ENCODE measurements at regions not wholly inside any gene's neighbourhood (a gene's known extent, or its start where the extent isn't known, plus 50 kb on each side); places are given as distances from the start of the nearest gene placed in this dataset.

DNA sequence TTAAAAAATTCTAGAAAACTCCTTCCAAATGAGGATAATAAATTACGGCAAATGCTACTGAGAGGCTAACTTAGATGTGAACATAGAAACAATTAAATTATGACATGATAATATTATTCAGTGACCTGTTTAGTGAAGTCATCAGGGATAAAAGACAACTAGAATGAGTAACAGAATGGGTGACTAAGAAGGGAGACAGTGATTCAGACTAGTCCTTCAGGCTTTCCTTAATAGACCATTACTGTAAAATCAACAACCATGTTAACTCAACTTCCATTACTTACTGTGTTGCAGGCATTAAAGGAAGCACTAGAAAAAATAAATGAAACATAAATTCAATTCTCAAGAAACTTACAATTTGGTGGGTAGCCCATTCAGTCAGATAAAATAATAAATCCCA is 543.9 kb upstream of the LRFN5 start:
- 81% methylated on average over 1 of the region's 1 CpG for WGBS
- Histone ChIP-seq H3K27ac (ENCODE audit: low read depth) (no peak overlapping the region), H3K36me3 (ENCODE audit: insufficient read depth) (no peaks in the 10 kb centered on the region), H3K4me1 (ENCODE audit: insufficient read depth) (no peaks in the 10 kb centered on the region), H3K4me3 (ENCODE audit: low read depth, low read length) (no peak overlapping the region)
- no peak for DNase-seq (ENCODE audit: extremely low spot score)

- H3K4me1 ChIP-seq (ENCODE audit: insufficient read depth): no peaks in the 10 kb centered on the region
- H3K4me3 ChIP-seq (ENCODE audit: low read depth, low read length): no peak overlapping the region
- H3K36me3 ChIP-seq (ENCODE audit: insufficient read depth): no peaks in the 10 kb centered on the region
- DNase-seq (ENCODE audit: extremely low spot score): no peak
- 86% methylated on average over 1 of the region's 1 CpG for WGBS
- H3K27ac ChIP-seq (ENCODE audit: low read depth): no peak overlapping the region
Observed at GRCh38 chr14:41055589-41055988, 551.1 kb upstream of the LRFN5 start.

DNA sequence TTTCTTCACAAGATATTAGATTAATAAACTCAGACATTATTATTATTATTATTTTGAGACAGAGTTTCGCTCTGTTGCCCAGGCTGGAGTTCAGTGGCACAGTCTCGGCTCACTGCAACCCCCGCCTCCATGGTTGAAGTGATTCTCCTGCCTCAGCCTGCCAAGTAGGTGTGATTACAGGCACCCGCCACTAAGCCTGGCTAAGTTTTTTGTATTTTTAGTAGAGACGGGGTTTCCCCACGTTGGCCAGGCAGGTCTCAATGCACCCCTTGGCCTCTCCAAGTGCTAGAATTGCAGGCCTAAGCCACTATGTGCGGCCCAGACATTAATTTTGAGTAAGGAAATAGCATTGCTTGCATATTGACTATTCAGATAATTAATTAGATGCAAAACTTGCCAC is 554.9 kb upstream of the LRFN5 start:
- H3K27ac ChIP-seq (ENCODE audit: low read depth): no peak overlapping the region
- WGBS: 78% methylated on average over 7 of the region's 7 CpGs
- DNase-seq (ENCODE audit: extremely low spot score): no peak
- H3K4me1 ChIP-seq (ENCODE audit: insufficient read depth): no peaks in the 10 kb centered on the region
- no peak overlapping the region for H3K4me3 ChIP-seq (ENCODE audit: low read depth, low read length)
- no peaks in the 10 kb centered on the region for H3K36me3 ChIP-seq (ENCODE audit: insufficient read depth)

GRCh38 chr14:41047763-41048162 is 558.9 kb upstream of the LRFN5 start:
- Histone ChIP-seq H3K4me3 (ENCODE audit: low read depth, low read length) (no peak overlapping the region), H3K4me1 (ENCODE audit: insufficient read depth) (no peaks in the 10 kb centered on the region), H3K27ac (ENCODE audit: low read depth) (no peak overlapping the region), H3K36me3 (ENCODE audit: insufficient read depth) (no peaks in the 10 kb centered on the region)
- 0% methylated on average over 1 of the region's 1 CpG for WGBS
- DNase-seq (ENCODE audit: extremely low spot score): no peak

DNA sequence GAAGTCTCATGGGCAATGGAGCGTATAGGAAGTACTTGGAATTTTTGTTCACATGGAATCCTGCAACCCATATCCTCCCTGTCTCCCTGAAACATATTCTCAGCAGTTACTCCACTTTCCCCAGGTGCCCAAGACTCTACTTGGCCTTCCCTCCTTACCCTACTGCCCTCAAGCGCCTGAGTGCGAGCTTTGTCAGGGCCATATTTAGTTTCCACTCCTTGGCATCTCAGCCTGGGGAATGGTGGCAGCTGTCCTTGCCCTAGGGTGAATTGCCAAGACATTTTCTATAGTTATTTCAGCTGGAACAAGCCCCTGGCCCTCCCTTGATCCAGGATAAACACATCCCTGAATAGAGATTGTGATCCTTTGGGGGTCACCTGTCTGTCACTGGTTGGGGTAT is 569.3 kb upstream of the LRFN5 start:
- Histone ChIP-seq H3K4me3 (ENCODE audit: low read depth, low read length) (no peak overlapping the region), H3K36me3 (ENCODE audit: insufficient read depth) (no peaks in the 10 kb centered on the region), H3K4me1 (ENCODE audit: insufficient read depth) (no peaks in the 10 kb centered on the region), H3K27ac (ENCODE audit: low read depth) (no peak overlapping the region)
- no peak for DNase-seq (ENCODE audit: extremely low spot score)
- WGBS: 58% methylated on average over 3 of the region's 3 CpGs

DNA sequence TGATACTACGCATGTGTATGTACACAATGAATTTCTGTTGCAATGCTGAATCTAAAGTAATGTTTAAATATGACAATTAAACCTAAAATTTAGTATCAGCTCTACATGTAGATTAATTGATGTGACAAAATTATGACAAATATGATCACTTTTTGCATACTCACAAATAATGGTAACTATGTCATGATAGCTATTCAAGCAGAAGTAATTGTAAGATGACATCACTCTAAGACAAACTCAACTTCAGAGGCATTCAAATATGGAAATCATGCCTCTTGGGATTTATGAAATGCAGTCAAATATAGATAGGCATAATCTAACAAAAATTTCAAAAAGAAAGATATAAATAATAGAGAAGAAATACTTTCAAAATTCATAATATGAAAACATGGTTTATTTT is 571.7 kb upstream of the LRFN5 start:
- DNase-seq (ENCODE audit: extremely low spot score): no peak
- Histone ChIP-seq H3K4me1 (ENCODE audit: insufficient read depth) (no peaks in the 10 kb centered on the region), H3K4me3 (ENCODE audit: low read depth, low read length) (no peak overlapping the region), H3K36me3 (ENCODE audit: insufficient read depth) (no peaks in the 10 kb centered on the region), H3K27ac (ENCODE audit: low read depth) (no peak overlapping the region)
- 91% methylated on average over 1 of the region's 1 CpG for WGBS

- 91% methylated on average over 2 of the region's 2 CpGs for WGBS
Observed at GRCh38 chr14:41022932-41023331, 583.7 kb upstream of the LRFN5 start.

GRCh38 chr14:41016213-41016612 is 590.5 kb upstream of the LRFN5 start:
- WGBS: 25% methylated on average over 4 of the region's 4 CpGs
- no peaks in the 10 kb centered on the region for H3K4me1 ChIP-seq (ENCODE audit: insufficient read depth)
- no peak overlapping the region for H3K27ac ChIP-seq (ENCODE audit: low read depth)
- no peak overlapping the region for H3K4me3 ChIP-seq (ENCODE audit: low read depth, low read length)
- DNase-seq (ENCODE audit: extremely low spot score): no peak
- H3K36me3 ChIP-seq (ENCODE audit: insufficient read depth): no peaks in the 10 kb centered on the region

More at GRCh38 chr14:41022932-41023331, 583.7 kb upstream of the LRFN5 start:
- DNase-seq (ENCODE audit: extremely low spot score): no peak
- H3K4me3 ChIP-seq (ENCODE audit: low read depth, low read length): no peak overlapping the region
- H3K36me3 ChIP-seq (ENCODE audit: insufficient read depth): no peaks in the 10 kb centered on the region
- H3K4me1 ChIP-seq (ENCODE audit: insufficient read depth): no peaks in the 10 kb centered on the region
- H3K27ac ChIP-seq (ENCODE audit: low read depth): no peak overlapping the region

GRCh38 chr14:41000350-41000749 is 606.3 kb upstream of the LRFN5 start:
- H3K27ac ChIP-seq (ENCODE audit: low read depth): no peak overlapping the region
- DNase-seq (ENCODE audit: extremely low spot score): no peak
- H3K36me3 ChIP-seq (ENCODE audit: insufficient read depth): no peaks in the 10 kb centered on the region
- no peak overlapping the region for H3K4me3 ChIP-seq (ENCODE audit: low read depth, low read length)
- 79% methylated on average over 3 of the region's 3 CpGs for WGBS
- no peaks in the 10 kb centered on the region for H3K4me1 ChIP-seq (ENCODE audit: insufficient read depth)

DNA sequence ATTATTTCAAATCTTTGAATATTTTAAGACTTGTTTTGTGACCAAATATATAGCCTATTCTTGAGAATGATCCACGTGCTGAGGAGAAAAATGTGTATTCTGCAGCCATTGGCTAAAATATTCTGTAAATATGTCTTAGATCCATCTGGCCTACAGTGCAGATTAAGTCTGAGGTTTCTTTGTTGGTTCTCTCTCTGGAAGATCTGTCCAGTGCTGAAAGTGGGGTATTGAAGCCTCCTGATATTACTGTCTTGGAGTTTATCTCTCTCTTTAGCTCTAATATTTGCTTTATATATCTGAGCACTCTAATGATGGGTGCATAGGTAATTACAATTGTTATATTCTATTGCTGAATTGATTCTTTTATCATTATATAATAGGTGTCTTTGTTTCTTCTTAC is 617.4 kb upstream of the LRFN5 start:
- no peak for DNase-seq (ENCODE audit: extremely low spot score)
- Histone ChIP-seq H3K4me3 (ENCODE audit: low read depth, low read length) (no peak overlapping the region), H3K4me1 (ENCODE audit: insufficient read depth) (no peaks in the 10 kb centered on the region), H3K27ac (ENCODE audit: low read depth) (no peak overlapping the region), H3K36me3 (ENCODE audit: insufficient read depth) (no peaks in the 10 kb centered on the region)
- 26% methylated on average over 1 of the region's 1 CpG for WGBS

GRCh38 chr14:40987481-40987880 is 619.2 kb upstream of the LRFN5 start:
- H3K36me3 ChIP-seq (ENCODE audit: insufficient read depth): no peaks in the 10 kb centered on the region
- no peaks in the 10 kb centered on the region for H3K4me1 ChIP-seq (ENCODE audit: insufficient read depth)
- WGBS: 73% methylated on average over 3 of the region's 3 CpGs
- DNase-seq (ENCODE audit: extremely low spot score): no peak
- H3K27ac ChIP-seq (ENCODE audit: low read depth): no peak overlapping the region
- no peak overlapping the region for H3K4me3 ChIP-seq (ENCODE audit: low read depth, low read length)

DNA sequence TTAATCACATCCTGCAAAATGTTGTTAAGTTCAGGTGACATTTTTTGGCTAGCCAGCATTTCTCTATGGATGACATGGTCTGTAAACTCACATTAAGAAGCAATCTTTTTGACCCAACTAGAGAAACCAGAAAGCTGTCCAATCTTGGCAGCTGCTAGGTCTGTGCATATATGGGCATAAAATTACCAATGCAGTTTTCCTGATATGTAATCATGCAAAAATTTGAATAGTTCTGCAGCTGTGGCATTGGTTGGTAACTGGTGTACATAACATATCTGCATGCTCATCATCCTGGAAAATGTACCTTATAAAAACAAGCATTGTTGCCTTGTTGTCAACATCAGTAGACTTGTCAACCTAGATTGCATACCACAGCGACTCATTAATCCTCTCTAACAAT is 620.0 kb upstream of the LRFN5 start:
- no peak overlapping the region for H3K27ac ChIP-seq (ENCODE audit: low read depth)
- H3K36me3 ChIP-seq (ENCODE audit: insufficient read depth): no peaks in the 10 kb centered on the region
- no peaks in the 10 kb centered on the region for H3K4me1 ChIP-seq (ENCODE audit: insufficient read depth)
- no peak for DNase-seq (ENCODE audit: extremely low spot score)
- no peak overlapping the region for H3K4me3 ChIP-seq (ENCODE audit: low read depth, low read length)
- 75% methylated on average over 1 of the region's 1 CpG for WGBS

DNA sequence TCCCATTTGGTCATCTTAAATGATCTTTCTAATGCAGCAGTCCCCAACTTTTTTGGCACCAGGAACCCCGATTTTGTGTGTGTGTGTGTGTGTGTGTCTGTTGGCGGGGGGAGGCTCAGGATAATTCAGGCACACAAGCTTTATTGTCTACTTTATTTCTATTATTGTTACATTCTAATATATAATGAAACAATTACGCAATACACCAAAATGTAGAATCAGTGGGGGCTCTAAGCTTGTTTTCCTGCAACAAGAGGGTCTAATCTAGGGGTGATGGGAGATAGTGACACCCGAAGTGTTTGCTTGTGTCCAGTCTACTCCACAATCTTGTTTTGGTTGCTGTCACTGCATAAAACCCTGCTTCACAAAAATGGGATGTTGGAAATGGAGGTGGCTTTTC is 621.1 kb upstream of the LRFN5 start:
- Histone ChIP-seq H3K27ac (ENCODE audit: low read depth) (no peak overlapping the region), H3K36me3 (ENCODE audit: insufficient read depth) (no peaks in the 10 kb centered on the region), H3K4me1 (ENCODE audit: insufficient read depth) (no peaks in the 10 kb centered on the region), H3K4me3 (ENCODE audit: low read depth, low read length) (no peak overlapping the region)
- DNase-seq (ENCODE audit: extremely low spot score): no peak
- WGBS: 68% methylated on average over 4 of the region's 4 CpGs

GRCh38 chr14:40983604-40984003 is 623.1 kb upstream of the LRFN5 start:
- no peak overlapping the region for H3K4me3 ChIP-seq (ENCODE audit: low read depth, low read length)
- no peak overlapping the region for H3K27ac ChIP-seq (ENCODE audit: low read depth)
- no peak for DNase-seq (ENCODE audit: extremely low spot score)
- H3K36me3 ChIP-seq (ENCODE audit: insufficient read depth): no peaks in the 10 kb centered on the region
- 50% methylated on average over 3 of the region's 3 CpGs for WGBS
- no peaks in the 10 kb centered on the region for H3K4me1 ChIP-seq (ENCODE audit: insufficient read depth)

- WGBS: 72% methylated on average over 3 of the region's 3 CpGs
- Histone ChIP-seq H3K4me1 (ENCODE audit: insufficient read depth) (no peaks in the 10 kb centered on the region), H3K4me3 (ENCODE audit: low read depth, low read length) (no peak overlapping the region), H3K36me3 (ENCODE audit: insufficient read depth) (no peaks in the 10 kb centered on the region), H3K27ac (ENCODE audit: low read depth) (no peak overlapping the region)
- DNase-seq (ENCODE audit: extremely low spot score): no peak
Observed at GRCh38 chr14:40981247-40981646, 625.4 kb upstream of the LRFN5 start.
